ENCODE measurements at regions not wholly inside any gene's neighbourhood (a gene's known extent, or its start where the extent isn't known, plus 50 kb on each side); places are given as distances from the start of the nearest gene placed in this dataset.

GRCh38 chr3:145035682-145036081 is 1064.1 kb downstream of the DIPK2A start:
- no peak for TF ChIP-seq YY1 (IDR thresholded peaks at IDR 0.05; ENCODE audit: insufficient read depth, insufficient read length)
- no peak for TF ChIP-seq ZNF274 (IDR thresholded peaks at IDR 0.05; ENCODE audit: low read depth, low read length)

All from NT2/D1 (cell line).